Stimulated activated naive CD8-positive, alpha-beta T cell treated with anti-CD3 and anti-CD28 coated beads, Interleukin-15, Interleukin-2, amounts not matched to agents 100 ng/mL and 50 ng/mL, for 24 hours (primary cell): ENCODE measurements at regions not wholly inside any gene's neighbourhood (a gene's known extent, or its start where the extent isn't known, plus 50 kb on each side); places are given as distances from the start of the nearest gene placed in this dataset.
"Not testable (repeated sequence)": the region's sequence is repeated elsewhere in the genome, so short reads cannot be mapped to it uniquely, and the experiment has no call there.

Source experiments
- H3K27ac Mint-ChIP-seq: one replicate; pipeline ENCODE4 v1.8.0; 2021; ENCODE audit warnings: mild to moderate bottlenecking, mixed read lengths
- H3K27me3 Mint-ChIP-seq: one replicate; pipeline ENCODE4 v1.8.0; 2021; ENCODE audit warnings: mixed read lengths
- H3K36me3 Mint-ChIP-seq: one replicate; pipeline ENCODE4 v1.8.0; 2021; ENCODE audit warnings: low read depth, mixed read lengths
- H3K4me1 Mint-ChIP-seq: one replicate; pipeline ENCODE4 v1.8.0; 2021; ENCODE audit warnings: low read depth, mixed read lengths
- H3K4me3 Mint-ChIP-seq: one replicate; pipeline ENCODE4 v1.8.0; 2021; ENCODE audit warnings: mild to moderate bottlenecking, mixed read lengths
- H3K9me3 Mint-ChIP-seq: one replicate; pipeline ENCODE4 v1.8.0; 2021; ENCODE audit warnings: mixed read lengths

- no peak overlapping the region for H3K4me3 Mint-ChIP-seq
- no peaks in the 10 kb centered on the region for H3K36me3 Mint-ChIP-seq
- H3K27me3 Mint-ChIP-seq = no peaks in the 10 kb centered on the region
- no peaks in the 10 kb centered on the region for H3K4me1 Mint-ChIP-seq
- peaks cover 4% of the 10 kb centered on the region for H3K9me3 Mint-ChIP-seq
- no peak overlapping the region for H3K27ac Mint-ChIP-seq
Observed at GRCh38 chr6:102986086-102986485, 1592.6 kb downstream of the GRIK2 start.

- Mint-ChIP-seq H3K36me3 (no peaks in the 10 kb centered on the region), H3K27me3 (no peaks in the 10 kb centered on the region), H3K9me3 (peaks cover 4% of the 10 kb centered on the region), H3K4me1 (no peaks in the 10 kb centered on the region), H3K4me3 (no peak overlapping the region), H3K27ac (no peak overlapping the region)
Observed at GRCh38 chr6:102984357-102984756, 1590.8 kb downstream of the GRIK2 start.

- Mint-ChIP-seq H3K36me3 (no peaks in the 10 kb centered on the region), H3K9me3 (peaks cover 7% of the 10 kb centered on the region), H3K27ac (no peak overlapping the region), H3K4me1 (no peaks in the 10 kb centered on the region), H3K27me3 (no peaks in the 10 kb centered on the region), H3K4me3 (no peak overlapping the region)
Observed at GRCh38 chr6:102981490-102982015, 1588.0 kb downstream of the GRIK2 start.

- Mint-ChIP-seq H3K4me3 (no peak overlapping the region), H3K4me1 (no peaks in the 10 kb centered on the region), H3K27ac (no peak overlapping the region), H3K36me3 (no peaks in the 10 kb centered on the region), H3K27me3 (no peaks in the 10 kb centered on the region), H3K9me3 (peaks cover 9% of the 10 kb centered on the region)
Observed at GRCh38 chr6:102980951-102981350, 1587.4 kb downstream of the GRIK2 start.

- Mint-ChIP-seq H3K4me3 (no peak overlapping the region), H3K9me3 (peaks cover 8% of the 10 kb centered on the region), H3K27me3 (no peaks in the 10 kb centered on the region), H3K27ac (no peak overlapping the region), H3K4me1 (no peaks in the 10 kb centered on the region), H3K36me3 (no peaks in the 10 kb centered on the region)
Observed at GRCh38 chr6:102961902-102962301, 1568.4 kb downstream of the GRIK2 start.

GRCh38 chr6:102950967-102951366 lies 1557.5 kb downstream of the GRIK2 start:
- no peaks in the 10 kb centered on the region for H3K36me3 Mint-ChIP-seq
- H3K4me1 Mint-ChIP-seq = no peaks in the 10 kb centered on the region
- H3K9me3 Mint-ChIP-seq = peaks cover 3% of the 10 kb centered on the region
- no peaks in the 10 kb centered on the region for H3K27me3 Mint-ChIP-seq
- no peak overlapping the region for H3K4me3 Mint-ChIP-seq
- H3K27ac Mint-ChIP-seq = no peak overlapping the region

GRCh38 chr6:102944475-102944874 lies 1551.0 kb downstream of the GRIK2 start:
- H3K4me3 Mint-ChIP-seq = no peak overlapping the region
- H3K27me3 Mint-ChIP-seq = no peaks in the 10 kb centered on the region
- H3K36me3 Mint-ChIP-seq = no peaks in the 10 kb centered on the region
- no peaks in the 10 kb centered on the region for H3K4me1 Mint-ChIP-seq
- H3K9me3 Mint-ChIP-seq = no peaks in the 10 kb centered on the region
- H3K27ac Mint-ChIP-seq = no peak overlapping the region

GRCh38 chr6:102942206-102942605 lies 1548.7 kb downstream of the GRIK2 start:
- Mint-ChIP-seq H3K27ac (no peak overlapping the region), H3K36me3 (no peaks in the 10 kb centered on the region), H3K27me3 (no peaks in the 10 kb centered on the region), H3K4me1 (no peaks in the 10 kb centered on the region), H3K9me3 (no peaks in the 10 kb centered on the region), H3K4me3 (no peak overlapping the region)

GRCh38 chr6:102936959-102937358 lies 1543.5 kb downstream of the GRIK2 start:
- Mint-ChIP-seq H3K36me3 (no peaks in the 10 kb centered on the region), H3K27me3 (no peaks in the 10 kb centered on the region), H3K9me3 (peaks cover 4% of the 10 kb centered on the region), H3K4me1 (no peaks in the 10 kb centered on the region), H3K27ac (no peak overlapping the region), H3K4me3 (no peak overlapping the region)

- Mint-ChIP-seq H3K27ac (no peak overlapping the region), H3K4me3 (no peak overlapping the region), H3K27me3 (no peaks in the 10 kb centered on the region), H3K36me3 (no peaks in the 10 kb centered on the region), H3K9me3 (no peaks in the 10 kb centered on the region), H3K4me1 (no peaks in the 10 kb centered on the region)
Observed at GRCh38 chr6:102928109-102928508, 1534.6 kb downstream of the GRIK2 start.

- Mint-ChIP-seq H3K36me3 (no peaks in the 10 kb centered on the region), H3K27ac (no peak overlapping the region), H3K4me1 (no peaks in the 10 kb centered on the region), H3K4me3 (no peak overlapping the region), H3K9me3 (peaks cover 13% of the 10 kb centered on the region), H3K27me3 (no peaks in the 10 kb centered on the region)
Observed at GRCh38 chr6:102918161-102918560, 1524.7 kb downstream of the GRIK2 start.

GRCh38 chr6:102911571-102911970 lies 1518.1 kb downstream of the GRIK2 start:
- no peaks in the 10 kb centered on the region for H3K27me3 Mint-ChIP-seq
- no peaks in the 10 kb centered on the region for H3K9me3 Mint-ChIP-seq
- H3K36me3 Mint-ChIP-seq = no peaks in the 10 kb centered on the region
- no peaks in the 10 kb centered on the region for H3K4me1 Mint-ChIP-seq
- no peak overlapping the region for H3K4me3 Mint-ChIP-seq
- H3K27ac Mint-ChIP-seq = no peak overlapping the region

- H3K9me3 Mint-ChIP-seq, H3K36me3 Mint-ChIP-seq, H3K27ac Mint-ChIP-seq, H3K27me3 Mint-ChIP-seq, H3K4me3 Mint-ChIP-seq, H3K4me1 Mint-ChIP-seq: not testable (repeated sequence)
Observed at GRCh38 chr6:102910701-102911139, 1517.2 kb downstream of the GRIK2 start.

GRCh38 chr6:102907181-102907580 lies 1513.7 kb downstream of the GRIK2 start:
- no peaks in the 10 kb centered on the region for H3K36me3 Mint-ChIP-seq
- H3K27ac Mint-ChIP-seq = no peak overlapping the region
- peaks cover 3% of the 10 kb centered on the region for H3K9me3 Mint-ChIP-seq
- H3K4me3 Mint-ChIP-seq = no peak overlapping the region
- no peaks in the 10 kb centered on the region for H3K4me1 Mint-ChIP-seq
- H3K27me3 Mint-ChIP-seq = no peaks in the 10 kb centered on the region

GRCh38 chr6:102902471-102902870 lies 1509.0 kb downstream of the GRIK2 start:
- H3K36me3 Mint-ChIP-seq = no peaks in the 10 kb centered on the region
- H3K4me3 Mint-ChIP-seq = no peak overlapping the region
- no peak overlapping the region for H3K27ac Mint-ChIP-seq
- H3K4me1 Mint-ChIP-seq = no peaks in the 10 kb centered on the region
- H3K27me3 Mint-ChIP-seq = no peaks in the 10 kb centered on the region
- peaks cover 11% of the 10 kb centered on the region for H3K9me3 Mint-ChIP-seq

- no peaks in the 10 kb centered on the region for H3K4me1 Mint-ChIP-seq
- H3K36me3 Mint-ChIP-seq = no peaks in the 10 kb centered on the region
- peaks cover 6% of the 10 kb centered on the region for H3K9me3 Mint-ChIP-seq
- H3K27ac Mint-ChIP-seq = no peak overlapping the region
- no peaks in the 10 kb centered on the region for H3K27me3 Mint-ChIP-seq
- H3K4me3 Mint-ChIP-seq = no peak overlapping the region
Observed at GRCh38 chr6:102895683-102896082, 1502.2 kb downstream of the GRIK2 start.
